Neutrophil (primary cell): ENCODE measurements at regions not wholly inside any gene's neighbourhood (a gene's known extent, or its start where the extent isn't known, plus 50 kb on each side); places are given as distances from the start of the nearest gene placed in this dataset.

Experiments used
- H3K27ac ChIP-seq: fragments of 200-600 bp; sonication (generic); 2 replicates; pipeline ENCODE4 v1.5.1; 2016; ENCODE audit warnings: mild to moderate bottlenecking, moderate library complexity
- H3K27me3 ChIP-seq: fragments of 200-600 bp; sonication (generic); 2 replicates; pipeline ENCODE4 v1.6.0; 2016; ENCODE audit warnings: mild to moderate bottlenecking
- H3K36me3 ChIP-seq: fragments of 200-600 bp; sonication (generic); 2 replicates; pipeline ENCODE4 v1.5.1; 2017
- H3K4me1 ChIP-seq, 2 experiments: fragments of 200-600 bp in 1 of 2; sonication (generic) in 1 of 2; 1 replicate in 1 of 2; 2 replicates in 1 of 2; pipeline versions ENCODE4 v1.5.1 to v1.6.1; 2013 to 2016; ENCODE audit warnings: low read depth in 1 of 2, low read length in 1 of 2, mild to moderate bottlenecking in 1 of 2, moderate library complexity in 1 of 2; ENCODE audit not compliant: control insufficient read depth in 1 of 2, insufficient read depth in 1 of 2
- H3K4me3 ChIP-seq, 2 experiments: fragments of 200-600 bp in 1 of 2; sonication (generic) in 1 of 2; 1 replicate in 1 of 2; 2 replicates in 1 of 2; pipeline ENCODE4 v1.5.1; 2013 to 2016; ENCODE audit warnings: low read depth in 1 of 2, low read length in 1 of 2, mild to moderate bottlenecking in 1 of 2, moderate library complexity in 1 of 2
- H3K9me3 ChIP-seq: fragments of 200-600 bp; sonication (generic); 2 replicates; pipeline ENCODE4 v1.5.1; 2016
- CTCF ChIP-seq: fragments of 200-600 bp; sonication (generic); IDR thresholded peaks from 2 replicates; pipeline ENCODE4 v1.5.1; 2016; ENCODE audit warnings: antibody characterized with exemption

GRCh38 chr5:174307031-174307408, 261.5 kb downstream of the NSG2 start:
- Histone ChIP-seq H3K36me3 (no peaks in the 10 kb centered on the region), H3K27me3 (peaks cover 33% of the 10 kb centered on the region), H3K4me1 (peaks cover 0 to 4% of the 10 kb centered on the region in 2 experiments), H3K4me3 (no peak overlapping the region), H3K27ac (no peak overlapping the region), H3K9me3 (no peaks in the 10 kb centered on the region)
- no peak for TF ChIP-seq CTCF

DNA sequence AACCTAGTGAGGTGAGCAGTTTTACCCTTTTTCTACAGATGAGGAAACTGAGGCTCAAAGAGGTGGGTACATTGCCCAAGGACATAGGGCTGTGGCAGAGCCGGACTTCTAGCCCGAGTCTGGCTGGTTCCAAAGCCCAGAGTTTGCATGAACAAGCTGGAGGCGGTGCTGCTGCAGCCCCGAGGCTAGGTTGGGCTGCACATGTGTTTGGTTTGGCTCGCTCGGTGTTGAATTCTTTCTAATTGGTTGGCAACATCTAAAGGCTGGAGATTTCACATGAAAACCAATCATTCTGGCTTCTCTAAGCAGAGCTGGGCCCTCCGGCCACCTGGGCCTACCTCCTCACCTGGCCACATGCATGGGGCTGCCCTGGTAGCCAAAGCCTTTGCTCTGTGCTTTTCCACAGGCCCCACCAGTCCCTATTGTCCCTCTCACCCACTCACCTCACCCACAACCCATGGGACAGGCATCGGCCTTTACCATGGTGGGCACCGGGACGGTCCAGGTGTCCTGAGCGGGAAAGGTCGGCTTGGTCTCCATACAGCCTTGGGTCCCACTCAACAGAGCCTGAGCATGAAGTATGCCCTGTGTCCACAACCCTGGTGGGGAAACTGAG, 262.3 kb downstream of the NSG2 start:
- H3K27me3 ChIP-seq, result peaks cover 41% of the 10 kb centered on the region
- no peak for TF ChIP-seq CTCF
- no peak overlapping the region for H3K27ac ChIP-seq
- no peak overlapping the region for H3K4me3 ChIP-seq
- no peaks in the 10 kb centered on the region for H3K9me3 ChIP-seq
- no peaks in the 10 kb centered on the region for H3K36me3 ChIP-seq
- peaks cover 0 to 4% of the 10 kb centered on the region in 2 experiments for H3K4me1 ChIP-seq

DNA sequence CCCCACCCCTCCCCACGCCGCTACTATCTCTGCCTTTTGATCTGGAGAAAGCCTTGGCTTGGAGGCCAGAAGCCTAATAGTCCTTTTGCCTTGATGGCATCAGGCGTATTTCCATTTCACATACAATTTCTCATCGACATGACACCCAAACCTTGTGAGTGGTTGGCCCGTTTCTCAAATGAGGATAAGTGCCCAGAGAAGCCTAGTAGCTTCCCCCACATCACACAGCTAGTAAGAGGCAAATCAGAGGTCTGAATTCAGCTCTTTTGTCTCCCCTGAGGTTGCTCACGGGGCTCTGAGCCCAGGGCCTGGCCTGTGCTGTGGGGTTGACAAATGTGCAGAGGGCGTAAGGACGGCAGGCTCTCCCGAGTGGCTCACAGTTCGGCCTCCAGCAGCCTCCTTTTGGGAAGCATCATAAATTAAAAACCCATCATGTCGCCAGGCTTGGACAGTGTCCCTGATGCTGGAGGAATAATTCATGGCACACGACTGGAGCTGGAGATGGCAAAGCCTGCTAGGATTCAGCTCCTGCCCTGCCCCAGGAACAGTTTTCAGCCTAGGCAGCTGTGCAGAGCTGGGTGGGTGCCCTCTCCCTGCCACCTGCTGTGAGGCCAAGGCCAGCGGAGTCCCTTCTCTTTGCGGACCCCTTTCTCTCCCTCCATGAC, 263.8 kb downstream of the NSG2 start:
- no peak for TF ChIP-seq CTCF
- Histone ChIP-seq H3K4me3 (no peak overlapping the region), H3K36me3 (no peaks in the 10 kb centered on the region), H3K27me3 (peaks cover 56% of the 10 kb centered on the region), H3K9me3 (no peaks in the 10 kb centered on the region), H3K27ac (no peak overlapping the region), H3K4me1 (peaks cover 0 to 4% of the 10 kb centered on the region in 2 experiments)

GRCh38 chr5:174310243-174310642, 264.7 kb downstream of the NSG2 start:
- H3K4me1 ChIP-seq, result peaks cover 0 to 4% of the 10 kb centered on the region in 2 experiments
- TF ChIP-seq CTCF, result no peak
- no peaks in the 10 kb centered on the region for H3K36me3 ChIP-seq
- H3K4me3 ChIP-seq, result no peak overlapping the region
- H3K9me3 ChIP-seq, result no peaks in the 10 kb centered on the region
- peaks cover 58% of the 10 kb centered on the region for H3K27me3 ChIP-seq
- no peak overlapping the region for H3K27ac ChIP-seq

- no peak overlapping the region for H3K27ac ChIP-seq
- no peak for TF ChIP-seq CTCF
- no peaks in the 10 kb centered on the region for H3K36me3 ChIP-seq
- H3K4me1 ChIP-seq, result peaks cover 0 to 4% of the 10 kb centered on the region in 2 experiments
- H3K4me3 ChIP-seq, result no peak overlapping the region
- H3K27me3 ChIP-seq, result peaks cover 63% of the 10 kb centered on the region
- no peaks in the 10 kb centered on the region for H3K9me3 ChIP-seq
Observed at GRCh38 chr5:174310706-174311105, 265.2 kb downstream of the NSG2 start.
